Eye (tissue), 1 donor: ENCODE measurements at regions not wholly inside any gene's neighbourhood (a gene's known extent, or its start where the extent isn't known, plus 50 kb on each side); places are given as distances from the start of the nearest gene placed in this dataset.
"Not testable (repeated sequence)": the region's sequence is repeated elsewhere in the genome, so short reads cannot be mapped to it uniquely, and the experiment has no call there.

Experiments
- DNase-seq: peaks from one replicate; pipeline ENCODE4 v3.0.0-alpha.2; 2015

GRCh38 chr12:65690477-65690876 is 133.8 kb upstream of the HMGA2 start:
- DNase-seq: no peak

GRCh38 chr12:65694130-65694529 is 130.2 kb upstream of the HMGA2 start:
- no peak for DNase-seq

DNA sequence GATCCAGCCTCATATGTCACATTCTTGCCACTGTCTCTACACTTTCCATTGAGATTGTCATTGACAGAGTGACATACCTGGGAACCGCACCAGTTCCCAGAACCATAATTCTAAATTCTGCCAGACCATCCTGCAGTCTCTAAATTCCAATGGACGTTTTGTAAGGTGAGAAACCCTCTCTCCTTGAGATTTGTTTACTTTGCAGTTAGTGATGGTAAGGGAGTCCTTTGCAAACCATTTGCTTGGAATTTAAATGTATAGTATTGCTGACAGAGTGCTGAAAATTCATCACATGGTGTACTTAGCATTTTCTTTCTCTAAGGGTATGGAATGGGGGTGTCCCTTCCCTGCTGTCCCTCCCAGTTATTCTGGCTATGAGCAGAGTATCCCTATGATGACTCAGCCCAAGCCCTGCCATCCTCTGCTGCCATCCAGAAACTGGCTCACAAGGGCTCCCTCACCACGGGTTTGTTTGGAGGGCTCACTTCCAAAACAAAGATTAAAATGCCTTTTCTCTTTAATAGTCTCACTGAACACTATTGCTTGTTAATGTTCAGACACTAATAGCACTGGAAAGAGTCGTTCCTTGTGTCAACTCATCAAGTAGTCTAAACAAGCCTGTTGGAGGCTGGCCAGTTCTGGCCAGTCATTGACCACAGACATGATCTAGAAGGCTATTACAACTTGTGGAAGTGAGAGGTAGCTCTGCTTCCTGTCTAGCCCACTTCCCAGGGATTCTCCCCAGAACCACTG is 129.0 kb upstream of the HMGA2 start:
- DNase-seq: no peak

GRCh38 chr12:65696227-65696626 is 128.1 kb upstream of the HMGA2 start:
- DNase-seq: no peak

GRCh38 chr12:65699251-65699650 is 125.0 kb upstream of the HMGA2 start:
- DNase-seq: no peak

DNA sequence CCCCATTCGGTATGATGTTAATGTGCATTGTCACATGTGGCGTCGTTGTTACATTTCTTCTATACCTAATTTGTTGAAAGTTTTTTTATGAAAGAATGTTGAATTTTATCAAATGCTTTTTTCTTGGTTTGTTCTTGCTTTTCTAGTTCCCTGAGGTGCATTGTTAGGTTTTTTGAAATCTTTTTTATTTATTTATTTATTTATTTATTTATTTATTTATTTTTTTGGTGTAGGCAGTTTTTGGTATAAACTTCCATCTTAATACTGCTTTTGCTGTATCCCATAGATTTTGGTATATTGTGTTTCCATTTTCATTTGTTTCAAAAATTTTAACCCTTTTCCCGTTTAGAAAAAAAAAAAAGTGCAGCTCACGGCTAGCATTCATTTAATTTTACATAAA is 121.1 kb upstream of the HMGA2 start:
- DNase-seq: no peak

- no peak for DNase-seq
Measured at GRCh38 chr12:65705380-65705876, 118.9 kb upstream of the HMGA2 start.

DNA sequence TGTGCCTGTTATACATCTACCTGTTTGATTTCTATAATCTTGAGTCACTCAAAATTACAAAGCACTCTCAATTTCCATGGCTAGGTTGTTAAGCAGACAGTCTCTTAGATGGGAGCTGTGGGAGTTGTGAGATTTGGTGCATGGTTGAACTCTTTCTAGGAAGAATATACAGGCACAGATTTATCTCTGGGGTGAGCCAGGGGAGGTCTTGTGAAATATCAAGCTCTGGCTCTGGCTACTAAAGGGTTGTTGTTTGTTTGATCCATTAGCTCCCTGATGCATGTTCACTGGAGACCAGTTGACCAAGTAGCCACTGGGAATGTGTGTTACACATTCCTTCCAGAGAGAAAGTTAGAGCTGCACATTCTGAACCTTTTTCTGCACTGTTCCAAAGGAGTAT is 117.2 kb upstream of the HMGA2 start:
- DNase-seq: no peak

GRCh38 chr12:65712260-65713004 is 111.9 kb upstream of the HMGA2 start:
- no peak for DNase-seq

DNA sequence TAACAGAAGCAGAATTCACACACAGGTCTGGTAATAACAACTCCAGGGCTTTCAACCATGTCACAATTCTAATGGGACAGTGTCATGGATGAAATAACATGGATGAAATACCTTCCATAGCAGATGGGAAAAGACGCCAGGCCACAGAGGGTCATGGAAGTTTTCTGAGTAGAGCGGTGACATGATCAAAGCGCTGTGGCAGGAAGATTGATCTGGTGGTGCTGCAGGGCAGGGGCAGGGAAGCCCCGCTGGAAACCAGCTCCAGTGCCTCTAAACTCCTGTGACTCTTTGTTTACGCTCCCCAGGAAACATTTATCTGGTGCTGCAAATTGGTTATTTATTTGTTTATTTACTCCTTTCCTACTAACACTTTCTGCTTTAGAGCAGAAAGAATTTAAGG is 108.3 kb upstream of the HMGA2 start:
- DNase-seq: no peak

DNA sequence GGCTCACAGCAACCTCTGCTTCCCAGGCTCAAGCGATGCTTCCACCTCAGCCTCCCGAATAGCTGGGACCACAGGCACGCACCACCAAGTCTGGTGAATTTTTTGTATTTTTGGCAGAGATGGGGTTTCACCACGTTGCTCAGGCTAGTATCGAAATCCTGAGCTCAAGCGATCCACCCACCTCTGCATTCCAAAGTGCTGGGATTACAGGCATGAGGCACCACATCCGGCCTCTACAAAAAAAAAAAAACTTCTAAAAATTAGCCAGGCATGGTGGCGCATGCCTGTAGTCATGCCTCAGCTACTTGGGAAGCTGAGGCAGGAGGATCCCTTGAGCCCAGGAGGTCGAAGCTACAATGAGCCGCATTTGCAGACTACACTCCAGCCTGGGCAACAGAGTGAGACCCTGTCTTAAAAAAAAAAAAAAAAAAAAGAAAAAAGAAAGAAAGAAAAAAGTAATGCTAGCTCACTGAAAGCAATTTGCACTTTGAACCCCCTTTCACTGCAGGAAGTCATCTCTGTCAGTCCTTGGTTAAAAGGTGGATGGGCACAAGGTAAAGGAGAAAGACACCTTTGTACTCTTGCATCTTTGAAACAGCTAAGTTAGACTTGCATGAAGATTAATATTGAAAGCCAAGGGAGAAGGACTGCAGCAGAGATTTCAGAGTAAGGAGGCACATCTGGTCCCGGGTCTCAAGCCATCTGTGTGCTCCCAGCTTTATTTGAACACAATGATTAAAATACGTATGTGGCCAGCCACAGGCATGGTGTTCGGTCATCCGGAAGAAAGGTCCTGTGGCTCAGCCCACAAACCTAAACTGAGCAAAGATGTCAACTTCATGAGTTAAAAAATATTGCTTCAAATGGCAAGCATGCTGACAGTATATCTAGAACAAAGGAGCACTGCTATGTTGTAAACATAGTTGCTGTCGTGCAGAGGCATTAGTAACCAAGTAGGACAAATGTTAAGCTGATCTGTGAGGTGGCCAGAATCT is 103.8 kb upstream of the HMGA2 start:
- peak; percentile 33 for DNase-seq

- DNase-seq: no peak
Measured at GRCh38 chr12:65721541-65722190, 102.6 kb upstream of the HMGA2 start.

DNA sequence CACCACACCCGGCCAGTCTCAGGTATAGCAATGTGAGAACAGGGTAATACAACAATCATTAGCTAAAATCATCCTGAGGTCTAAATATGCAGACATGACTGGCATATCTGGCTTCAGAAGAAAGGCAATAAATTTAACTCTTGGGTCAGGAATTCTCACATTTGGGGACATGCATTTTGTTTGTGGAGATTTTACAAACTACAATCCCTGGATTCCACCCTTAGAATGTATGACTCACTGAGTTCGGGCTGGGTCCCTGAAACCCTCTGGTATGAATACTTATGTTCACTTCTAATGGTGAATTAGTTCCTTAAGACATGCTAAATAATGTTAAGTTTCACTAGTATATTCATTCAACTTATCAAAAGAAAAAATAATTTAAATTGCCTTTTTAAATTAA is 98.9 kb upstream of the HMGA2 start:
- no peak for DNase-seq

GRCh38 chr12:65728455-65728847 is 95.8 kb upstream of the HMGA2 start:
- peak; percentile 62 for DNase-seq

GRCh38 chr12:65728848-65729793 is 95.2 kb upstream of the HMGA2 start:
- DNase-seq: peak; percentile 66

- DNase-seq: no peak
Measured at GRCh38 chr12:65731771-65732170, 92.5 kb upstream of the HMGA2 start.

DNA sequence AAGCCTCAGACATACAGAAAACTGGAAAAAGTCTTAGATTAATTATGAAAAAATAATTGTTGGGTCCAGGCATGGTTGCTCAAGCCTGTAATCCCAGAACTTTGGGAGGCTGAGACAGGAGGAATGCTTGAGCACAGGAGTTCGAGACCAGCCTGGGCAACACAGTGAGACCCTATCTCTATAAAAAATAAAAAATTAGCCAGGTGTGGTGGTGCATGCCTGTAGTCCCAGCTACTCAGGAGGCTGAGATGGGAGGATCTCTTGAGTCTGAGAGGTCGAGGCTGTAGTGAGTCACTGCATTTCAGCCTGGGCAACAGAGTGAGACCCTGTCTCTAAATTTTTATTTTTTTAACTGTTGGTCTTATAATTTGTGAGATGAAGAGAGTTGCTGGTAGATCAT is 90.6 kb upstream of the HMGA2 start:
- DNase-seq: not testable (repeated sequence)

DNA sequence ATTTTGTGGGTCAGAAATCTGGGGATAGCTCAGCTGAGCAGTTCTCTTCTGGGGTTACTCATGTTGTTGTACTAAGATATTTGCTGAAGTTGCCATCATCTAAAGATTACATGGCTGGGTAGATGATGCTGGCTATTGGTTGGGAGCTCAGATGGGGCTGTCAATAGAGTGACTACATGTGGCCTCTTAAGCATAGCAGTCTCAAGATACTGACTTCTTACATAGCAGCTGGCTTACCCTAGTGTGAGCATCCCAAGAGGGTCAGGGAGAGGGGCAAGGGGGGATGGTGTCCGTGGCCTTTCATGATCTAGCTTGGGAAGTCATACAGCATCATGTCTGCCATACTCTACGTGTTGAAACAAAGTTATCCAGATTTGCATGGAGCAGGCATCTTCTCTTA is 90.1 kb upstream of the HMGA2 start:
- no peak for DNase-seq

GRCh38 chr12:65739606-65740005 is 84.7 kb upstream of the HMGA2 start:
- DNase-seq: no peak

DNA sequence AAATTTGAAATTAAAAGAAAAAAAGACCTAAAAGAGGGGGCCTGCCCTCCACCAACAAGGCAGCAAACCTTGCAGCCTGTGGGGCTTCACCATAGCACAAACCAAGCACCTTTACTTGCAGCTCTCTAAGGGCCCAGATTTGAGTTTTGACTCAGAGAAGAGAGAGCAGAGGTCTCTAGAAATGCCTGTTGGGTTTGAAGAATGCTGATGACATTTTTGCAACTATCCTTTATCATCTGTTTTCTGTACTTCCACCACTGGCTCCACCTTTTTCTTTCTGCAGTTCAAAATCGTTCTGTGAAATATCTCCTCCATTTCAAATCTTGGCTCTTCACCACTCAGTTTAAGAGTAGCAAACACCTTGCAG is 83.8 kb upstream of the HMGA2 start:
- DNase-seq: no peak

- peak; percentile 96 for DNase-seq
Measured at GRCh38 chr12:65740873-65741600, 83.2 kb upstream of the HMGA2 start.
